PC-9 (cell line): ENCODE measurements at regions not wholly inside any gene's neighbourhood (a gene's known extent, or its start where the extent isn't known, plus 50 kb on each side); places are given as distances from the start of the nearest gene placed in this dataset.

Source experiments
- BruUV-seq: library from RNA; stranded (reverse); fragments of 400-500 nt; replicated peaks from 2 replicates; lab custom pipeline; 2021; lab: Mats Ljungman, UMichigan
- CTCF ChIA-PET: fragments of 300-600 bp; sonication (Branson Sonifier 250); formaldehyde crosslinking; loops from one replicate; lab custom pipeline; 2022; ENCODE audit warnings: antibody characterized with exemption; lab: Charles Lee
- POLR2A ChIA-PET: fragments of 300-600 bp; sonication (Branson Sonifier 250); formaldehyde crosslinking; loops from one replicate; lab custom pipeline; 2022; ENCODE audit warnings: antibody characterized with exemption; ENCODE audit not compliant: unreplicated experiment; lab: Charles Lee
- DNase-seq, 2 experiments: peaks; one replicate each; pipeline versions ENCODE4 v3.0.0 to v3.0.0-alpha.2; 2015 to 2022; ENCODE audit warnings: mixed read lengths in 1 of 2
- H2AFZ ChIP-seq: fragments of 200-600 bp; sonication (generic); 2 replicates; pipeline ENCODE4 v1.8.1; 2017; ENCODE audit warnings: antibody characterized with exemption
- H3F3A ChIP-seq: fragments of 200-600 bp; sonication (generic); 2 replicates; pipeline ENCODE4 v1.8.1; 2017; ENCODE audit warnings: antibody characterized with exemption, mild to moderate bottlenecking, low read depth; ENCODE audit not compliant: insufficient read depth
- H3K27ac ChIP-seq: fragments of 200-600 bp; sonication (generic); 2 replicates; pipeline ENCODE4 v1.6.1; 2016; ENCODE audit warnings: mixed run types
- H3K27me3 ChIP-seq: fragments of 200-600 bp; sonication (generic); 2 replicates; pipeline ENCODE4 v1.6.1; 2016; ENCODE audit warnings: low read depth, mixed run types; ENCODE audit not compliant: insufficient read depth
- H3K36me3 ChIP-seq: fragments of 200-600 bp; sonication (generic); 2 replicates; pipeline ENCODE4 v1.6.1; 2016; ENCODE audit warnings: low read depth, mixed run types
- H3K4me1 ChIP-seq: fragments of 200-600 bp; sonication (generic); replicated peaks from 2 replicates; pipeline ENCODE4 v1.6.1; 2016; ENCODE audit warnings: mixed run types; ENCODE audit not compliant: insufficient read depth
- H3K4me2 ChIP-seq: fragments of 200-600 bp; sonication (generic); 2 replicates; pipeline ENCODE4 v1.6.1; 2017; ENCODE audit warnings: mixed run types
- H3K4me3 ChIP-seq: fragments of 200-600 bp; sonication (generic); 2 replicates; pipeline ENCODE4 v1.6.1; 2016; ENCODE audit warnings: mixed run types
- H3K79me2 ChIP-seq: fragments of 200-600 bp; sonication (generic); 2 replicates; pipeline ENCODE4 v1.6.1; 2017; ENCODE audit warnings: low read depth, mixed run types
- H3K9me2 ChIP-seq: fragments of 200-600 bp; sonication (generic); 2 replicates; pipeline ENCODE4 v1.8.1; 2017; ENCODE audit warnings: mild to moderate bottlenecking; ENCODE audit not compliant: insufficient read depth
- H3K9me3 ChIP-seq: fragments of 200-600 bp; sonication (generic); 2 replicates; pipeline ENCODE4 v1.8.1; 2016; ENCODE audit warnings: low read depth; ENCODE audit not compliant: insufficient read depth
- H4K20me1 ChIP-seq: fragments of 200-600 bp; sonication (generic); 2 replicates; pipeline ENCODE4 v1.8.1; 2017; ENCODE audit not compliant: insufficient read depth
- EZH2 ChIP-seq: fragments of 200-600 bp; sonication (generic); IDR thresholded peaks from 2 replicates; pipeline ENCODE4 v1.8.0; 2017; ENCODE audit warnings: antibody characterized with exemption, low read depth
- intact Hi-C: fragments of 100-400 bp; cut with micrococcal nuclease; formaldehyde crosslinking; loops from one replicate; pipeline ENCODE4 v1.10.0; 2022; ENCODE audit not compliant: unreplicated experiment
- TF ChIP-seq, protein P1 (sequence below): fragments of 200-600 bp; sonication (generic); conservative IDR thresholded peaks from 2 replicates; pipeline ENCODE4 v1.6.1; 2017; ENCODE audit warnings: mixed run types, antibody characterized with exemption, mild to moderate bottlenecking, moderate library complexity

GRCh38 chr11:29900382-29900781 lies 116.4 kb downstream of the KCNA4 start:
- no peaks in the 10 kb centered on the region for H3K4me1 ChIP-seq
- no peak overlapping the region for H3K27ac ChIP-seq
- POLR2A ChIA-PET = no interaction called here
- no peak overlapping the region for H3K4me3 ChIP-seq
- H3K27me3 ChIP-seq = no peaks in the 10 kb centered on the region
- peaks cover 4% of the 10 kb centered on the region; the same call in 1 of the 2 replicates for H3K9me2 ChIP-seq
- H3K36me3 ChIP-seq = no peaks in the 10 kb centered on the region
- TF ChIP-seq, protein P1, sequence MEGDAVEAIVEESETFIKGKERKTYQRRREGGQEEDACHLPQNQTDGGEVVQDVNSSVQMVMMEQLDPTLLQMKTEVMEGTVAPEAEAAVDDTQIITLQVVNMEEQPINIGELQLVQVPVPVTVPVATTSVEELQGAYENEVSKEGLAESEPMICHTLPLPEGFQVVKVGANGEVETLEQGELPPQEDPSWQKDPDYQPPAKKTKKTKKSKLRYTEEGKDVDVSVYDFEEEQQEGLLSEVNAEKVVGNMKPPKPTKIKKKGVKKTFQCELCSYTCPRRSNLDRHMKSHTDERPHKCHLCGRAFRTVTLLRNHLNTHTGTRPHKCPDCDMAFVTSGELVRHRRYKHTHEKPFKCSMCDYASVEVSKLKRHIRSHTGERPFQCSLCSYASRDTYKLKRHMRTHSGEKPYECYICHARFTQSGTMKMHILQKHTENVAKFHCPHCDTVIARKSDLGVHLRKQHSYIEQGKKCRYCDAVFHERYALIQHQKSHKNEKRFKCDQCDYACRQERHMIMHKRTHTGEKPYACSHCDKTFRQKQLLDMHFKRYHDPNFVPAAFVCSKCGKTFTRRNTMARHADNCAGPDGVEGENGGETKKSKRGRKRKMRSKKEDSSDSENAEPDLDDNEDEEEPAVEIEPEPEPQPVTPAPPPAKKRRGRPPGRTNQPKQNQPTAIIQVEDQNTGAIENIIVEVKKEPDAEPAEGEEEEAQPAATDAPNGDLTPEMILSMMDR = no peak
- no peak for TF ChIP-seq EZH2
- no peak overlapping the region for H2AFZ ChIP-seq
- H3K9me3 ChIP-seq = no peaks in the 10 kb centered on the region
- intact Hi-C loops = no loop called here
- no TSS peak for BruUV-seq
- no peaks in the 10 kb centered on the region for H3F3A ChIP-seq
- no peaks in the 10 kb centered on the region for H3K79me2 ChIP-seq
- no peak for DNase-seq
- CTCF ChIA-PET = no interaction called here
- H3K4me2 ChIP-seq = no peak overlapping the region
- no peaks in the 10 kb centered on the region for H4K20me1 ChIP-seq

- H3K4me2 ChIP-seq = no peak overlapping the region
- no peaks in the 10 kb centered on the region for H3K36me3 ChIP-seq
- H3K9me3 ChIP-seq = no peaks in the 10 kb centered on the region
- H3K4me1 ChIP-seq = no peaks in the 10 kb centered on the region
- no TSS peak for BruUV-seq
- ChIA-PET CTCF (no interaction called here), POLR2A (no interaction called here)
- no peaks in the 10 kb centered on the region for H3K79me2 ChIP-seq
- H3K27ac ChIP-seq = no peak overlapping the region
- H3F3A ChIP-seq = no peaks in the 10 kb centered on the region
- no peak overlapping the region for H3K4me3 ChIP-seq
- no peak overlapping the region for H2AFZ ChIP-seq
- intact Hi-C loops = no loop called here
- no peak for TF ChIP-seq EZH2
- TF ChIP-seq, protein P1 = no peak
- H3K27me3 ChIP-seq = no peaks in the 10 kb centered on the region
- no peak for DNase-seq
- no peaks in the 10 kb centered on the region for H4K20me1 ChIP-seq
- no peaks in the 10 kb centered on the region for H3K9me2 ChIP-seq
Observed at GRCh38 chr11:29879560-29879959, 137.3 kb downstream of the KCNA4 start.

DNA sequence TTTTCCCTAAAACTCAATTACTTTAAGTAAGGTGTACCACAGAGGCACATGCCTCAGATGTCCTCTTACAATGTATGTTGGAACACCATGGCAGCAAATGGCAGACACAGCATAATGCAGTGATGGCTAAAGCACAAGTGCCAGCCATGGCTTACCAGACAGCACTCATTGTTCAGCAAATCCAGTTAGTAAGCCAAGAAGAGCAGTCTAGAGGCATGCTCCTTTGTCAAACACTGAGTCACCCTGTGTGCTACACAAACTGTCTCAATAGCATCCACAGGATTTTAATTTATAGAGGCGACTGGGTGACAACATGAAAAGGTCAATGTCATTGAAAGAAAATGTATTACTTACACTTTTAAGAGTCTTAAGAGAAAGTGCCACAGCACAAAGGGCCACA lies 140.6 kb downstream of the KCNA4 start:
- POLR2A ChIA-PET = no interaction called here
- no peaks in the 10 kb centered on the region for H3K79me2 ChIP-seq
- CTCF ChIA-PET = no interaction called here
- no peaks in the 10 kb centered on the region for H3K36me3 ChIP-seq
- DNase-seq = no peak
- no TSS peak for BruUV-seq
- no peaks in the 10 kb centered on the region for H3K9me3 ChIP-seq
- H4K20me1 ChIP-seq = no peaks in the 10 kb centered on the region
- TF ChIP-seq, protein P1 = no peak
- no peak for TF ChIP-seq EZH2
- H2AFZ ChIP-seq = no peak overlapping the region
- no peaks in the 10 kb centered on the region for H3F3A ChIP-seq
- H3K27me3 ChIP-seq = no peaks in the 10 kb centered on the region
- no peak overlapping the region for H3K27ac ChIP-seq
- no peaks in the 10 kb centered on the region for H3K9me2 ChIP-seq
- H3K4me3 ChIP-seq = no peak overlapping the region
- H3K4me1 ChIP-seq = no peaks in the 10 kb centered on the region
- intact Hi-C loops = no loop called here
- no peak overlapping the region for H3K4me2 ChIP-seq
